Neural cell (in vitro differentiated cells): ENCODE measurements at regions not wholly inside any gene's neighbourhood (a gene's known extent, or its start where the extent isn't known, plus 50 kb on each side); places are given as distances from the start of the nearest gene placed in this dataset.

ENCODE experiments used
- CTCF ChIP-seq: fragments of 450-650 bp; IDR thresholded peaks from 2 replicates; pipeline ENCODE4 v1.5.1; 2014; ENCODE audit warnings: antibody characterized with exemption, mild to moderate bottlenecking, moderate library complexity; ENCODE audit not compliant: poor library complexity, severe bottlenecking
- EP300 ChIP-seq: fragments of 450-650 bp; conservative IDR thresholded peaks from 2 replicates; pipeline ENCODE4 v1.6.1; 2014; ENCODE audit warnings: antibody characterized with exemption, mild to moderate bottlenecking, moderate library complexity; ENCODE audit not compliant: poor library complexity, severe bottlenecking
- EZH2 ChIP-seq: fragments of 200-600, 300-800 bp; shearing (Covaris generic), sonication (generic); IDR thresholded peaks from 2 replicates; pipeline ENCODE4 v1.6.1; 2014; ENCODE audit warnings: antibody characterized with exemption, low read length, borderline replicate concordance, mild to moderate bottlenecking; ENCODE audit not compliant: insufficient read depth, poor library complexity, severe bottlenecking
- REST ChIP-seq: IDR thresholded peaks from 2 replicates; pipeline ENCODE4 v1.6.1; 2012; ENCODE audit warnings: borderline replicate concordance
- TAF1 ChIP-seq: IDR thresholded peaks from 2 replicates; pipeline ENCODE4 v1.6.1; 2012; ENCODE audit warnings: low read depth

- TF ChIP-seq CTCF (no peak), EZH2 (no peak), TAF1 (no peak), EP300 (no peak), REST (no peak)
These were observed 1624.7 kb downstream of the ARAP2 start for GRCh38 chr4:34619531-34620162.
